ENCODE measurements at regions not wholly inside any gene's neighbourhood (a gene's known extent, or its start where the extent isn't known, plus 50 kb on each side); places are given as distances from the start of the nearest gene placed in this dataset.

- no peak for TF ChIP-seq POLR2AphosphoS5 (IDR thresholded peaks at IDR 0.05; ENCODE audit: borderline replicate concordance, low read depth, low read length)
- no peak for TF ChIP-seq EZH2 (IDR thresholded peaks at IDR 0.05)
These were observed 65.5 kb upstream of the GNPDA2 start for GRCh38 chr4:44791831-44792230.
